ENCODE measurements at regions not wholly inside any gene's neighbourhood (a gene's known extent, or its start where the extent isn't known, plus 50 kb on each side); places are given as distances from the start of the nearest gene placed in this dataset.
A peak's percentile ranks its signal among the peaks of the same experiment; 100 is the strongest.

- Histone ChIP-seq H3K4me2 (ENCODE audit: insufficient read depth, low read length) (no peak overlapping the region), H3K9ac (replicated peaks; ENCODE audit: extremely low read depth, insufficient read depth, low read length) (no peak overlapping the region), H4K20me1 (replicated peaks; ENCODE audit: control insufficient read depth, extremely low read depth, insufficient read depth, low read length) (no peaks in the 10 kb centered on the region), H3K79me2 (ENCODE audit: control insufficient read depth, insufficient read depth, low read length) (no peaks in the 10 kb centered on the region), H3K27me3 (ENCODE audit: control insufficient read depth in 2 of 2, insufficient read depth in 2 of 2, low read length in 2 of 2) (no peaks in the 10 kb centered on the region), H3K27ac (ENCODE audit: insufficient read depth, low read depth, low read length) (no peak overlapping the region), H3K36me3 (ENCODE audit: control insufficient read depth in 2 of 2, extremely low read depth in 1 of 2, insufficient read depth in 2 of 2, low read length in 2 of 2) (no peaks in the 10 kb centered on the region), H3K9me1 (replicated peaks; ENCODE audit: control insufficient read depth, extremely low read depth, insufficient read depth, low read length) (no peaks in the 10 kb centered on the region), H3K9me3 (replicated peaks; ENCODE audit: control insufficient read depth, insufficient read depth, low read length) (no peaks in the 10 kb centered on the region), H3K4me1 (ENCODE audit: control insufficient read depth, extremely low read depth, insufficient read depth, low read length) (no peaks in the 10 kb centered on the region), H3K4me3 (replicated peaks in 1 of 3; ENCODE audit: insufficient read depth in 1 of 3, low read depth in 1 of 3, low read length in 3 of 3) (no peak overlapping the region), H2AFZ (ENCODE audit: low read depth, low read length) (no peak overlapping the region)
- dilution Hi-C loops (cut with MboI; ENCODE audit: extremely low pct_ligation_motif_present, low sequenced_read_pairs) (no loop called here), intact Hi-C loops (cut with micrococcal nuclease) (no loop called here)
- CTCF ChIA-PET: interaction anchor here (1.1 kb wide), 1 partner anchor 14 kb away, joined by 3 read pairs; no protein-coding TSS in a partner anchor
- FAIRE-seq: no peak
- DNase-seq (ENCODE audit: low read depth, low spot score): no peak
- BruUV-seq (replicated peaks): no TSS peak
- POLR2A ChIA-PET: no interaction called here
- TF ChIP-seq JUN (IDR thresholded peaks at IDR 0.05; ENCODE audit: borderline replicate concordance, insufficient read depth, insufficient read length, low read depth) (no peak), EZH2 (IDR thresholded peaks at IDR 0.05; ENCODE audit: borderline replicate concordance, low read depth, low read length, severe bottlenecking) (no peak), MYC (IDR thresholded peaks at IDR 0.05; ENCODE audit: low read depth, low read length) (no peak), POLR2A (IDR thresholded peaks at IDR 0.05; ENCODE audit: low read depth, low read length) (no peak)
Observed at GRCh38 chr6:112576423-112576822, 229.3 kb downstream of the RFPL4B start.

- no peak for FAIRE-seq
- ChIA-PET CTCF (no interaction called here), POLR2A (no interaction called here)
Observed at GRCh38 chr6:112579601-112580000, 232.5 kb downstream of the RFPL4B start.

More at GRCh38 chr6:112579601-112580000, 232.5 kb downstream of the RFPL4B start:
- TF ChIP-seq FOS (IDR thresholded peaks at IDR 0.05; ENCODE audit: borderline replicate concordance, insufficient read depth, low read length) (peak; percentile 59), GATA2 (IDR thresholded peaks at IDR 0.05; ENCODE audit: insufficient read depth, insufficient read length, low read depth, low read length) (no peak), CTCF (IDR thresholded peaks at IDR 0.05; ENCODE audit: extremely low read depth in 1 of 2, insufficient read depth in 1 of 2, low read depth in 1 of 2, low read length in 2 of 2) (no peak)
- H3K9me1 ChIP-seq (replicated peaks; ENCODE audit: control insufficient read depth, extremely low read depth, insufficient read depth, low read length): no peaks in the 10 kb centered on the region
- H3K9me3 ChIP-seq (replicated peaks; ENCODE audit: control insufficient read depth, insufficient read depth, low read length): no peaks in the 10 kb centered on the region
- intact Hi-C loops (cut with micrococcal nuclease): no loop called here
- H4K20me1 ChIP-seq (replicated peaks; ENCODE audit: control insufficient read depth, extremely low read depth, insufficient read depth, low read length): no peaks in the 10 kb centered on the region
- DNase-seq (ENCODE audit: low read depth, low spot score): no peak
- H3K4me3 ChIP-seq (replicated peaks in 1 of 3; ENCODE audit: insufficient read depth in 1 of 3, low read depth in 1 of 3, low read length in 3 of 3): no peak overlapping the region
- no peak overlapping the region for H2AFZ ChIP-seq (ENCODE audit: low read depth, low read length)
- BruUV-seq (replicated peaks): no TSS peak
- no peaks in the 10 kb centered on the region for H3K36me3 ChIP-seq (ENCODE audit: control insufficient read depth in 2 of 2, extremely low read depth in 1 of 2, insufficient read depth in 2 of 2, low read length in 2 of 2)
- H3K4me1 ChIP-seq (ENCODE audit: control insufficient read depth, extremely low read depth, insufficient read depth, low read length): no peaks in the 10 kb centered on the region
- dilution Hi-C loops (cut with MboI; ENCODE audit: extremely low pct_ligation_motif_present, low sequenced_read_pairs): no loop called here
- no peaks in the 10 kb centered on the region for H3K79me2 ChIP-seq (ENCODE audit: control insufficient read depth, insufficient read depth, low read length)
- H3K27me3 ChIP-seq (ENCODE audit: control insufficient read depth in 2 of 2, insufficient read depth in 2 of 2, low read length in 2 of 2): no peaks in the 10 kb centered on the region
- H3K27ac ChIP-seq (ENCODE audit: insufficient read depth, low read depth, low read length): no peak overlapping the region
- H3K4me2 ChIP-seq (ENCODE audit: insufficient read depth, low read length): no peak overlapping the region
- no peak overlapping the region for H3K9ac ChIP-seq (replicated peaks; ENCODE audit: extremely low read depth, insufficient read depth, low read length)

All from endothelial cell of umbilical vein (primary cell).